OCI-LY1 (cell line): ENCODE measurements at regions not wholly inside any gene's neighbourhood (a gene's known extent, or its start where the extent isn't known, plus 50 kb on each side); places are given as distances from the start of the nearest gene placed in this dataset.

ENCODE experiments used
- H2AFZ ChIP-seq: fragments of 200-600 bp; sonication (generic), shearing (Covaris generic); 2 replicates; pipeline ENCODE4 v1.6.0; 2014; ENCODE audit warnings: antibody characterized with exemption, mild to moderate bottlenecking, low read length
- H3F3A ChIP-seq: fragments of 200-600 bp; sonication (generic), shearing (Covaris generic); 2 replicates; pipeline ENCODE4 v1.6.0; 2014; ENCODE audit warnings: mild to moderate bottlenecking, antibody characterized with exemption, low read length, moderate library complexity; ENCODE audit not compliant: insufficient read depth
- H3K27ac ChIP-seq: fragments of 200-600 bp; sonication (generic); 2 replicates; pipeline ENCODE4 v1.5.1; 2014; ENCODE audit warnings: low read length, mixed run types, mild to moderate bottlenecking, low read depth; ENCODE audit not compliant: poor library complexity, severe bottlenecking
- H3K27me3 ChIP-seq: fragments of 200-600 bp; sonication (generic); 2 replicates; pipeline ENCODE4 v1.6.0; 2014; ENCODE audit warnings: antibody characterized with exemption, mild to moderate bottlenecking, low read length, moderate library complexity; ENCODE audit not compliant: insufficient read depth
- H3K36me3 ChIP-seq: fragments of 200-600 bp; sonication (generic); 2 replicates; pipeline ENCODE4 v1.6.1; 2014; ENCODE audit warnings: mild to moderate bottlenecking, antibody characterized with exemption, low read length, moderate library complexity, mixed read lengths; ENCODE audit not compliant: insufficient read depth
- H3K4me1 ChIP-seq: fragments of 200-600 bp; sonication (generic); 2 replicates; pipeline ENCODE4 v1.5.1; 2014; ENCODE audit warnings: mild to moderate bottlenecking, low read length, moderate library complexity; ENCODE audit not compliant: insufficient read depth, severe bottlenecking
- H3K4me2 ChIP-seq: fragments of 200-600 bp; sonication (generic), shearing (Covaris generic); 2 replicates; pipeline ENCODE4 v1.6.1; 2014; ENCODE audit warnings: low read length
- H3K4me3 ChIP-seq: fragments of 200-600 bp; sonication (generic); 2 replicates; pipeline ENCODE4 v1.5.1; 2014; ENCODE audit warnings: low read length, low read depth, mild to moderate bottlenecking, mixed read lengths; ENCODE audit not compliant: poor library complexity, severe bottlenecking
- H3K79me2 ChIP-seq: fragments of 200-600 bp; shearing (Covaris generic); 2 replicates; pipeline ENCODE4 v1.6.1; 2016; ENCODE audit warnings: mixed run types, low read length, mixed read lengths; ENCODE audit not compliant: insufficient read depth
- H3K9ac ChIP-seq: fragments of 200-600 bp; sonication (generic), shearing (Covaris generic); 2 replicates; pipeline ENCODE4 v1.6.1; 2014; ENCODE audit warnings: mild to moderate bottlenecking, low read length, mixed read lengths
- H3K9me2 ChIP-seq: fragments of 200-600 bp; sonication (generic), shearing (Covaris generic); 2 replicates; pipeline ENCODE4 v1.6.1; 2014; ENCODE audit warnings: low read depth, mild to moderate bottlenecking, low read length, mixed read lengths
- H3K9me3 ChIP-seq: fragments of 200-600 bp; shearing (Covaris generic); 2 replicates; pipeline ENCODE4 v1.6.1; 2014; ENCODE audit warnings: low read length, mixed read lengths
- H4K20me1 ChIP-seq: fragments of 200-600 bp; sonication (generic), shearing (Covaris generic); 2 replicates; pipeline ENCODE4 v1.6.0; 2016; ENCODE audit warnings: mild to moderate bottlenecking, low read length; ENCODE audit not compliant: insufficient read depth
- CTCF ChIP-seq: fragments of 200-600 bp; sonication (generic), shearing (Covaris generic); IDR thresholded peaks from 2 replicates; pipeline ENCODE4 v1.5.1; 2017; ENCODE audit warnings: mild to moderate bottlenecking, antibody characterized with exemption, low read length, moderate library complexity, mixed read lengths
- EZH2 ChIP-seq: fragments of 200-600 bp; sonication (generic), shearing (Covaris generic); IDR thresholded peaks from 2 replicates; pipeline ENCODE4 v1.8.0; 2017; ENCODE audit warnings: borderline replicate concordance, mixed run types, mild to moderate bottlenecking, antibody characterized with exemption, low read length, moderate library complexity, mixed read lengths

- Histone ChIP-seq H3K27ac (no peak overlapping the region), H4K20me1 (no peaks in the 10 kb centered on the region), H3K9me2 (no peaks in the 10 kb centered on the region), H3K4me1 (no peaks in the 10 kb centered on the region), H3K4me2 (no peak overlapping the region), H2AFZ (no peak overlapping the region), H3F3A (no peaks in the 10 kb centered on the region), H3K27me3 (no peaks in the 10 kb centered on the region), H3K79me2 (no peaks in the 10 kb centered on the region), H3K9ac (no peak overlapping the region), H3K9me3 (no peaks in the 10 kb centered on the region), H3K36me3 (no peaks in the 10 kb centered on the region), H3K4me3 (no peak overlapping the region)
- TF ChIP-seq EZH2 (no peak), CTCF (no peak)
Measured at GRCh38 chr3:176842914-176843313, 354.4 kb downstream of the TBL1XR1 start.

- Histone ChIP-seq H3K27ac (no peak overlapping the region), H3K4me1 (no peaks in the 10 kb centered on the region), H3K9ac (no peak overlapping the region), H3K4me3 (no peak overlapping the region), H3F3A (no peaks in the 10 kb centered on the region), H3K9me3 (no peaks in the 10 kb centered on the region), H3K36me3 (no peaks in the 10 kb centered on the region), H3K79me2 (no peaks in the 10 kb centered on the region), H4K20me1 (no peaks in the 10 kb centered on the region), H3K9me2 (peaks cover 4% of the 10 kb centered on the region; the same call in 1 of the 2 replicates), H3K27me3 (no peaks in the 10 kb centered on the region), H2AFZ (no peak overlapping the region), H3K4me2 (no peak overlapping the region)
- TF ChIP-seq CTCF = no peak
- TF ChIP-seq EZH2 = no peak
Measured at GRCh38 chr3:176840641-176841286, 356.5 kb downstream of the TBL1XR1 start.

GRCh38 chr3:176839901-176840300 lies 357.4 kb downstream of the TBL1XR1 start:
- no peaks in the 10 kb centered on the region for H3K79me2 ChIP-seq
- H3K27me3 ChIP-seq = no peaks in the 10 kb centered on the region
- peaks cover 4% of the 10 kb centered on the region; the same call in 1 of the 2 replicates for H3K9me2 ChIP-seq
- no peak overlapping the region for H3K4me2 ChIP-seq
- H2AFZ ChIP-seq = no peak overlapping the region
- no peaks in the 10 kb centered on the region for H3K36me3 ChIP-seq
- no peaks in the 10 kb centered on the region for H3F3A ChIP-seq
- H3K27ac ChIP-seq = no peak overlapping the region
- no peak overlapping the region for H3K9ac ChIP-seq
- H3K4me1 ChIP-seq = no peaks in the 10 kb centered on the region
- no peak for TF ChIP-seq CTCF
- no peak overlapping the region for H3K4me3 ChIP-seq
- H3K9me3 ChIP-seq = no peaks in the 10 kb centered on the region
- H4K20me1 ChIP-seq = no peaks in the 10 kb centered on the region
